ENCODE measurements at regions not wholly inside any gene's neighbourhood (a gene's known extent, or its start where the extent isn't known, plus 50 kb on each side); places are given as distances from the start of the nearest gene placed in this dataset.
"Not testable (repeated sequence)": the region's sequence is repeated elsewhere in the genome, so short reads cannot be mapped to it uniquely, and the experiment has no call there.

- DNase-seq (ENCODE audit: low spot score) = no peak
Measured at GRCh38 chr4:160082432-160083207, 979.7 kb downstream of the RAPGEF2 start.

GRCh38 chr4:160091631-160092030 lies 988.8 kb downstream of the RAPGEF2 start:
- no peak for DNase-seq (ENCODE audit: low spot score)

- DNase-seq (ENCODE audit: low spot score) = no peak
Measured at GRCh38 chr4:160100316-160100715, 997.4 kb downstream of the RAPGEF2 start.

GRCh38 chr4:160110891-160111290 lies 1008.0 kb downstream of the RAPGEF2 start:
- DNase-seq (ENCODE audit: low spot score) = no peak

- no peak for DNase-seq (ENCODE audit: low spot score)
Measured at GRCh38 chr4:160117686-160118085, 1014.8 kb downstream of the RAPGEF2 start.

GRCh38 chr4:160125576-160126287 lies 1022.9 kb downstream of the RAPGEF2 start:
- DNase-seq (ENCODE audit: low spot score) = not testable (repeated sequence)

- DNase-seq (ENCODE audit: low spot score) = no peak
Measured at GRCh38 chr4:160127211-160127610, 1024.3 kb downstream of the RAPGEF2 start.

- DNase-seq (ENCODE audit: low spot score) = no peak
Measured at GRCh38 chr4:160129439-160129838, 1026.6 kb downstream of the RAPGEF2 start.

- DNase-seq (ENCODE audit: low spot score) = no peak
Measured at GRCh38 chr4:160136021-160136420, 1033.1 kb downstream of the RAPGEF2 start.

- DNase-seq (ENCODE audit: low spot score) = no peak
Measured at GRCh38 chr4:160141206-160141605, 1038.3 kb downstream of the RAPGEF2 start.

- no peak for DNase-seq (ENCODE audit: low spot score)
Measured at GRCh38 chr4:160142579-160142978, 1039.7 kb downstream of the RAPGEF2 start.

GRCh38 chr4:160143574-160143973 lies 1040.7 kb downstream of the RAPGEF2 start:
- no peak for DNase-seq (ENCODE audit: low spot score)

- DNase-seq (ENCODE audit: low spot score) = no peak
Measured at GRCh38 chr4:160159457-160159856, 1056.6 kb downstream of the RAPGEF2 start.

- no peak for DNase-seq (ENCODE audit: low spot score)
Measured at GRCh38 chr4:160161026-160161425, 1058.1 kb downstream of the RAPGEF2 start.

- no peak for DNase-seq (ENCODE audit: low spot score)
Measured at GRCh38 chr4:160175064-160175643, 1072.3 kb downstream of the RAPGEF2 start.

- no peak for DNase-seq (ENCODE audit: low spot score)
Measured at GRCh38 chr4:160180211-160180610, 1077.3 kb downstream of the RAPGEF2 start.

GRCh38 chr4:160182727-160183126 lies 1079.8 kb downstream of the RAPGEF2 start:
- DNase-seq (ENCODE audit: low spot score) = no peak

GRCh38 chr4:160184884-160185283 lies 1082.0 kb downstream of the RAPGEF2 start:
- no peak for DNase-seq (ENCODE audit: low spot score)

GRCh38 chr4:160193787-160194186 lies 1090.9 kb downstream of the RAPGEF2 start:
- no peak for DNase-seq (ENCODE audit: low spot score)

GRCh38 chr4:160194716-160195115 lies 1091.8 kb downstream of the RAPGEF2 start:
- DNase-seq (ENCODE audit: low spot score) = no peak

- no peak for DNase-seq (ENCODE audit: low spot score)
Measured at GRCh38 chr4:160202802-160203201, 1099.9 kb downstream of the RAPGEF2 start.

- no peak for DNase-seq (ENCODE audit: low spot score)
Measured at GRCh38 chr4:160212078-160212477, 1109.2 kb downstream of the RAPGEF2 start.

GRCh38 chr4:160213366-160213765 lies 1110.5 kb downstream of the RAPGEF2 start:
- DNase-seq (ENCODE audit: low spot score) = no peak

Data from hepatic stellate cell (primary cell).